ENCODE measurements at regions not wholly inside any gene's neighbourhood (a gene's known extent, or its start where the extent isn't known, plus 50 kb on each side); places are given as distances from the start of the nearest gene placed in this dataset.

DNA sequence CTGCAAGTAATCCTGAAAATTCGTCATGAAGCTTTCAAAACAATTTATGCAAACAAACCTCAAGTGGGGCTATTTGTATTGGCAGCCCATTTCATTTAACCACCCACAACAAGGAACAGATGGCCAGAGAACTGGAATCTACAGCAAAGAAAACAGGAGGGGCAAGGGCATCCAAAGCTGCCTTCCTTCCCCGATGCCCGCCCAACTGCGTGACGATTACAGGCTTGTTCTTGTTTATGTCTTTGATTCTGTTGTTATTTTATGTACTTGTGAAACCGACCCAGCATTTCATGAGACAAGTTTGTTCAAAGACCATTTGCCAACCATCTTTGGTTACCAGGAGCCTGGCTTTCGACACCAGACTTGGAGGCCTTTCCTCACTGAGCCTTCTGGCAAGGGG lies 59.1 kb upstream of the IRX6 start:
- TF ChIP-seq EZH2 (IDR thresholded peaks at IDR 0.05; ENCODE audit: low read depth, unreplicated experiment): no peak
- TF ChIP-seq, protein P1, sequence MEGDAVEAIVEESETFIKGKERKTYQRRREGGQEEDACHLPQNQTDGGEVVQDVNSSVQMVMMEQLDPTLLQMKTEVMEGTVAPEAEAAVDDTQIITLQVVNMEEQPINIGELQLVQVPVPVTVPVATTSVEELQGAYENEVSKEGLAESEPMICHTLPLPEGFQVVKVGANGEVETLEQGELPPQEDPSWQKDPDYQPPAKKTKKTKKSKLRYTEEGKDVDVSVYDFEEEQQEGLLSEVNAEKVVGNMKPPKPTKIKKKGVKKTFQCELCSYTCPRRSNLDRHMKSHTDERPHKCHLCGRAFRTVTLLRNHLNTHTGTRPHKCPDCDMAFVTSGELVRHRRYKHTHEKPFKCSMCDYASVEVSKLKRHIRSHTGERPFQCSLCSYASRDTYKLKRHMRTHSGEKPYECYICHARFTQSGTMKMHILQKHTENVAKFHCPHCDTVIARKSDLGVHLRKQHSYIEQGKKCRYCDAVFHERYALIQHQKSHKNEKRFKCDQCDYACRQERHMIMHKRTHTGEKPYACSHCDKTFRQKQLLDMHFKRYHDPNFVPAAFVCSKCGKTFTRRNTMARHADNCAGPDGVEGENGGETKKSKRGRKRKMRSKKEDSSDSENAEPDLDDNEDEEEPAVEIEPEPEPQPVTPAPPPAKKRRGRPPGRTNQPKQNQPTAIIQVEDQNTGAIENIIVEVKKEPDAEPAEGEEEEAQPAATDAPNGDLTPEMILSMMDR (conservative IDR thresholded peaks at IDR 0.05; ENCODE audit: low read depth in 2 of 2): no peak
